ENCODE measurements at regions not wholly inside any gene's neighbourhood (a gene's known extent, or its start where the extent isn't known, plus 50 kb on each side); places are given as distances from the start of the nearest gene placed in this dataset.

DNA sequence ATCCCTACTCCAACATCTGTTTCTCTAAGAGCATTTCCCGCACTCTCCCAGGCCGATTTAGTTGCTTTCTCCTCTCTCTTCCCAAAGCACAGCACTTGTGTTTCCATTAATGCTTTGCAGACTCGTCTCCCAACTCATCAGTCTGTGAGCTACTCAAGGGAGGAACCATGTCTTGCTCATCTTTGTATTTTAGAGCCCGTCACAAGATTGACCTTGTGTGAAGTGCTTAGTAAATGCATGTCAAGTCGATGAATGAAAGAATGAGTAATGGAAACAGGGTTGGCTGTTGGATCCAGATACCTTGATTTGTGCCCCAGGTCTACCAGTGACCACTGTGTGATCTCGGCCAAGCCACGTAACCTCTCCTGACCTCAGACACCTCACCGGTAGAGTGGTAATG is 99.3 kb downstream of the KLF4 start:
- H4K20me1 ChIP-seq (ENCODE audit: insufficient read depth): no peaks in the 10 kb centered on the region
- H3F3A ChIP-seq (ENCODE audit: insufficient read depth, low read length, poor library complexity, severe bottlenecking): no peaks in the 10 kb centered on the region
- H3K36me3 ChIP-seq (ENCODE audit: insufficient read depth, low read length): no peaks in the 10 kb centered on the region
- no peaks in the 10 kb centered on the region for H3K9me3 ChIP-seq (ENCODE audit: low read length)
- H3K9me2 ChIP-seq (ENCODE audit: insufficient read depth, low read length): no peaks in the 10 kb centered on the region
- TF ChIP-seq TAF1 (IDR thresholded peaks at IDR 0.05; ENCODE audit: low read depth) (no peak), RAD21 (conservative IDR thresholded peaks at IDR 0.05) (no peak), REST (IDR thresholded peaks at IDR 0.05; ENCODE audit: borderline replicate concordance) (no peak), EP300 (conservative IDR thresholded peaks at IDR 0.05; ENCODE audit: poor library complexity, severe bottlenecking) (no peak), EZH2 (IDR thresholded peaks at IDR 0.05; ENCODE audit: borderline replicate concordance, insufficient read depth, low read length, poor library complexity, severe bottlenecking) (no peak), SMC3 (conservative IDR thresholded peaks at IDR 0.05; ENCODE audit: poor library complexity) (no peak), CTCF (IDR thresholded peaks at IDR 0.05; ENCODE audit: poor library complexity, severe bottlenecking) (no peak), MXI1 (conservative IDR thresholded peaks at IDR 0.05; ENCODE audit: poor library complexity, severe bottlenecking) (no peak), POLR2AphosphoS5 (IDR thresholded peaks at IDR 0.05) (no peak)
- H3K27me3 ChIP-seq (ENCODE audit: insufficient read depth, low read depth, low read length): no peaks in the 10 kb centered on the region
- no peak overlapping the region for H3K4me2 ChIP-seq (ENCODE audit: low read length)
- no peak overlapping the region for H3K9ac ChIP-seq (ENCODE audit: low read length)
- H2AFZ ChIP-seq (ENCODE audit: low read depth, low read length): no peak overlapping the region
- H3K27ac ChIP-seq (ENCODE audit: low read length): no peak overlapping the region
- no peak overlapping the region for H3K4me3 ChIP-seq (ENCODE audit: low read length)
- H3K79me2 ChIP-seq (replicated peaks; ENCODE audit: insufficient read depth, low read length): no peaks in the 10 kb centered on the region

DNA sequence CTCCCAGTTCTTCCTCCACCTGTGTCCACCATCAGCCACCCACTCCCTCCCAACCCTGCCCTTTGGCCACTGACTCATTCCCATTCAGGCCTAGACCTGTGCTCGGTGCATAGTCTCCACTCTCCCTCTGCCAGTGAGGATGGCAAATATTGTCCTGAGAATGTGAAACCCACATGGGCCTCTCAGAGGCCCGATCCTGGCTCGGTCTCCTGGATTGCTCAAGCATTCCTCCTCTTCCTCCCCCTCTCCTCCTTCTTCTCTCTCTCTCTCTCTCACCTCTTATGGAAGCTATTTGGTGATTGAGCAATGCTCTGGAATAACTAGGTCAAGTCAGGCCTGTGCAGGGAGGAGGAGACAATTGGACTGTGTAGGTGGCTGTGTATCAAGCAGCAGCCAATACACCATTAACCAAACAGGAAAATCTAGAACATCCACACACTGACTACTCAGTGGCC is 99.9 kb downstream of the KLF4 start:
- H3K4me2 ChIP-seq (ENCODE audit: low read length): no peak overlapping the region
- no peaks in the 10 kb centered on the region for H3K36me3 ChIP-seq (ENCODE audit: insufficient read depth, low read length)
- H3K9me2 ChIP-seq (ENCODE audit: insufficient read depth, low read length): no peaks in the 10 kb centered on the region
- no peak for TF ChIP-seq REST (IDR thresholded peaks at IDR 0.05; ENCODE audit: borderline replicate concordance)
- no peak for TF ChIP-seq SMC3 (conservative IDR thresholded peaks at IDR 0.05; ENCODE audit: poor library complexity)
- no peaks in the 10 kb centered on the region for H3K79me2 ChIP-seq (replicated peaks; ENCODE audit: insufficient read depth, low read length)
- no peaks in the 10 kb centered on the region for H3K27me3 ChIP-seq (ENCODE audit: insufficient read depth, low read depth, low read length)
- no peak overlapping the region for H3K9ac ChIP-seq (ENCODE audit: low read length)
- no peak overlapping the region for H3K27ac ChIP-seq (ENCODE audit: low read length)
- no peaks in the 10 kb centered on the region for H3K9me3 ChIP-seq (ENCODE audit: low read length)
- no peaks in the 10 kb centered on the region for H4K20me1 ChIP-seq (ENCODE audit: insufficient read depth)
- no peaks in the 10 kb centered on the region for H3F3A ChIP-seq (ENCODE audit: insufficient read depth, low read length, poor library complexity, severe bottlenecking)
- no peak overlapping the region for H2AFZ ChIP-seq (ENCODE audit: low read depth, low read length)
- H3K4me3 ChIP-seq (ENCODE audit: low read length): no peak overlapping the region
